Epithelial cell of proximal tubule (primary cell): ENCODE measurements at regions not wholly inside any gene's neighbourhood (a gene's known extent, or its start where the extent isn't known, plus 50 kb on each side); places are given as distances from the start of the nearest gene placed in this dataset.

Experiments
- DNase-seq: peaks from one replicate; pipeline ENCODE4 v3.0.0-alpha.2; 2011; ENCODE audit warnings: low read depth
- H3K4me3 ChIP-seq: 2 replicates; pipeline ENCODE4 v1.5.1; 2011; ENCODE audit warnings: low read depth, mild to moderate bottlenecking, low read length
- CTCF ChIP-seq: conservative IDR thresholded peaks from 2 replicates; pipeline ENCODE4 v1.5.1; 2012; ENCODE audit warnings: low read depth, mild to moderate bottlenecking, low read length

DNA sequence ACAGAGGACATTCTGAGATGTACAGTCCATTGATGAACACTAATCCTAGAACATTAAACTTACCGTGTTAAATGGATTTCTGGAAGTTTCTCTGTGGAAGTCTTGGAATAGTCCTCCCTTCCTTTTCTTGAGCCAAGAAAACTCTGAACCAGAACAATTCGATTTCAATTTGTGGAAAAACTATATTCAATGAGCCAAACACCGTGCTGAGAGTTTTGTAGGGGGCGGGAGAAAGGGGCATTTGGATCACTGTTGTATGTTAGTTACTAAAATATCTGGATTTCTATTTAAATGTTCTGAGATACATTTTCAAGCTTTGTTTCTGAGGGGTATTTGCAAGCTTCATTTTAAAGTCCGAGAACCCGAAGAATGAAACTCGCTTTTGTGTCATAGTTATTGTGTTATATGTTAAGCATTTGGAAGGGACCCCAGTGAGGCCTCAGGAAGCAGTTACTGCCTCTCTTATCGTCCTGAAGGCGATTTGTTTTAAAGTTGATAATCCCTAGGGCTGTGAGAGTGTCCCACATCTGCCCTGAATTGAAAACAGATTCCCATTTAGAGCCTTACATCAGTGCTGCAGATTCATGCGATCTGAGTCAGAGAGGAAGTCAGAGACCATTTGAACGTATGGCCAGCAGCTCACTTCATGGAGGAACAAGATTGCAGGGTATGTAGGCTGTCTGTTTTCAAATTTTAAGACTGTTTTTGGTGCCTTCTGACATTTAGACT is 70.8 kb upstream of the SASH1 start:
- TF ChIP-seq CTCF, result no peak
- DNase-seq, result no peak
- no peak overlapping the region for H3K4me3 ChIP-seq

DNA sequence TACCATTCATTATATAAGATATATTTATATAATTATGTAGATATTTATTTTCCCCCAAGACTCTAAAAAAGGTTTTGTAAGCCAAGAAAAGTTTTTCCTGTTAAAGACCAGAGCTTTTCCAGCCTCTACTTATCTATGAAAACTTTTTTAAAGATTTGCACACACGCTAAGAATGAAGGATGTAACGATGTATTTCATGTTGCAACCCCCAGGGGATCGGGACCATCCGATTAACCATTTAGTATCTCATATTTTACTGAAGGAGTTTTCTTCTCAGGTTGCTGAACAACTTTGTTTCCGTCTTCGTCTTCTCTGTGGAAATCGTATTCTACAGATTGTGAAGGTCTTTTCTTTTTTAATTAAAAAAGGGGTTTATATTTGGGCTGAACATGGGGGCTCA is 70.0 kb upstream of the SASH1 start:
- H3K4me3 ChIP-seq, result no peak overlapping the region
- TF ChIP-seq CTCF, result no peak
- DNase-seq, result no peak

- no peak for DNase-seq
- TF ChIP-seq CTCF, result peak; percentile 15
- no peak overlapping the region for H3K4me3 ChIP-seq
Measured at GRCh38 chr6:148273962-148274752, 68.5 kb upstream of the SASH1 start.

GRCh38 chr6:148274809-148275208 is 67.8 kb upstream of the SASH1 start:
- no peak for TF ChIP-seq CTCF
- DNase-seq, result no peak
- H3K4me3 ChIP-seq, result no peak overlapping the region

- no peak overlapping the region for H3K4me3 ChIP-seq
- TF ChIP-seq CTCF, result no peak
Measured at GRCh38 chr6:148285205-148285604, 57.4 kb upstream of the SASH1 start.

GRCh38 chr6:148286563-148286962 is 56.1 kb upstream of the SASH1 start:
- H3K4me3 ChIP-seq, result no peak overlapping the region
- DNase-seq, result no peak
- TF ChIP-seq CTCF, result no peak

More at GRCh38 chr6:148285205-148285604, 57.4 kb upstream of the SASH1 start:
- no peak for DNase-seq
